Left renal pelvis (tissue), 4 donors: ENCODE measurements at regions not wholly inside any gene's neighbourhood (a gene's known extent, or its start where the extent isn't known, plus 50 kb on each side); places are given as distances from the start of the nearest gene placed in this dataset.
A peak's percentile ranks its signal among the peaks of the same experiment; 100 is the strongest.

ENCODE experiments used
- DNase-seq, 4 donors: peaks; one replicate each; pipeline ENCODE4 v3.0.0-alpha.2; 2013; ENCODE audit warnings: low read depth in 4 of 4, low spot score in 3 of 4

GRCh38 chr11:45597097-45597496 is 68.3 kb downstream of the CHST1 start:
- no peak for DNase-seq

GRCh38 chr11:45596571-45596970 is 68.9 kb downstream of the CHST1 start:
- no peak for DNase-seq

- DNase-seq: no peak
Observed at GRCh38 chr11:45593992-45594391, 71.4 kb downstream of the CHST1 start.

GRCh38 chr11:45592636-45593035 is 72.8 kb downstream of the CHST1 start:
- no peak for DNase-seq

- no peak for DNase-seq
Observed at GRCh38 chr11:45590743-45591142, 74.7 kb downstream of the CHST1 start.

- no peak for DNase-seq
Observed at GRCh38 chr11:45585205-45585604, 80.2 kb downstream of the CHST1 start.

GRCh38 chr11:45583981-45584566 is 81.3 kb downstream of the CHST1 start:
- DNase-seq: no peak

- peak in 3 of 4 donors; percentile 22 to 35 (median 24) for DNase-seq
Observed at GRCh38 chr11:45580399-45580798, 85.0 kb downstream of the CHST1 start.

GRCh38 chr11:45578316-45578715 is 87.1 kb downstream of the CHST1 start:
- no peak for DNase-seq

GRCh38 chr11:45577752-45578151 is 87.7 kb downstream of the CHST1 start:
- DNase-seq: no peak

- no peak for DNase-seq
Observed at GRCh38 chr11:45576461-45577215, 88.8 kb downstream of the CHST1 start.

- DNase-seq: no peak
Observed at GRCh38 chr11:45573728-45574127, 91.7 kb downstream of the CHST1 start.

- no peak for DNase-seq
Observed at GRCh38 chr11:45572354-45573123, 92.9 kb downstream of the CHST1 start.

GRCh38 chr11:45569776-45570175 is 95.6 kb downstream of the CHST1 start:
- DNase-seq: no peak

- DNase-seq: no peak
Observed at GRCh38 chr11:45568049-45568448, 97.4 kb downstream of the CHST1 start.

- DNase-seq: no peak
Observed at GRCh38 chr11:45565446-45565988, 99.9 kb downstream of the CHST1 start.

- DNase-seq: no peak
Observed at GRCh38 chr11:45563810-45564209, 101.6 kb downstream of the CHST1 start.

- no peak for DNase-seq
Observed at GRCh38 chr11:45563171-45563570, 102.3 kb downstream of the CHST1 start.

GRCh38 chr11:45560913-45561281 is 104.5 kb downstream of the CHST1 start:
- DNase-seq: no peak

GRCh38 chr11:45560155-45560912 is 105.1 kb downstream of the CHST1 start:
- no peak for DNase-seq
